ENCODE measurements at regions not wholly inside any gene's neighbourhood (a gene's known extent, or its start where the extent isn't known, plus 50 kb on each side); places are given as distances from the start of the nearest gene placed in this dataset.

GRCh38 chr1:98177751-98178150 lies 256.9 kb upstream of the DPYD start:
- H3K36me3 ChIP-seq (ENCODE audit: insufficient read depth, low read length): no peaks in the 10 kb centered on the region
- H3K4me1 ChIP-seq (ENCODE audit: insufficient read depth, low read length): no peaks in the 10 kb centered on the region
- Mint-ChIP-seq H3K27me3 (no peaks in the 10 kb centered on the region), H3K27ac (no peak overlapping the region), H3K4me1 (ENCODE audit: low read depth) (no peaks in the 10 kb centered on the region), H3K4me3 (no peak overlapping the region), H3K36me3 (ENCODE audit: low read depth) (no peaks in the 10 kb centered on the region), H3K9me3 (no peaks in the 10 kb centered on the region)
- H3K9me3 ChIP-seq (ENCODE audit: control insufficient read depth in 1 of 2, insufficient read depth in 1 of 2, low read length in 2 of 2): no peaks in the 10 kb centered on the region
- ChIA-PET POLR2A (no interaction called here), CTCF (no interaction called here)
- intact Hi-C loops (cut with DNase I, micrococcal nuclease): no loop called here
- no peak overlapping the region for H3K27ac ChIP-seq (ENCODE audit: low read depth in 1 of 2, low read length in 2 of 2)
- ATAC-seq (ENCODE audit: poor library complexity) (no peak), DNase-seq (no peak)
- H3K27me3 ChIP-seq (ENCODE audit: control insufficient read depth in 1 of 2, insufficient read depth in 2 of 2, low read length in 2 of 2): no peaks in the 10 kb centered on the region
- no peak overlapping the region for H3K4me3 ChIP-seq (ENCODE audit: low read length)
- TF ChIP-seq CTCF (IDR thresholded peaks at IDR 0.05): no peak

- intact Hi-C loops (cut with DNase I, micrococcal nuclease): no loop called here
- POLR2A ChIA-PET: no interaction called here
Measured at GRCh38 chr1:98176936-98177335, 256.1 kb upstream of the DPYD start.

DNA sequence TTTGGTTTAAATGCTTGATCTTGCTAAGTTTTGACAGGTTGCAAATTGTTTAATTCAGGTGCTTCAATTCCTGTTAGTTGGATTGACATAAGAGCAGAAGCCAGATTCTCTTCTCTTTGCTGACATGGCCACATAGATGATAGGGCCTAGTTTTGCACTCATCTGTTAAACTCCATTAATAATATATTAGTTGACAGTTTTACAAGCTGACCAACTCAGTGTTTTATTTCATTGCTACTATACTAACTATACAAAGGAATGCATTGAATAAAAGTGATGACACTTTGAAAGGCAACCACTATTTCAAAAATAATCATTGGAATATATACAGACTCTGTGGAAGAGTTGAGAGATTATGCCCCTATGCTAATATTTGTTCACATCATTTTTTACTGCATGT lies 255.6 kb upstream of the DPYD start:
- Histone ChIP-seq H3K36me3 (ENCODE audit: insufficient read depth, low read length) (no peaks in the 10 kb centered on the region), H3K4me1 (ENCODE audit: insufficient read depth, low read length) (no peaks in the 10 kb centered on the region), H3K4me3 (ENCODE audit: low read length) (no peak overlapping the region), H3K9me3 (ENCODE audit: control insufficient read depth in 1 of 2, insufficient read depth in 1 of 2, low read length in 2 of 2) (no peaks in the 10 kb centered on the region), H3K27me3 (ENCODE audit: control insufficient read depth in 1 of 2, insufficient read depth in 2 of 2, low read length in 2 of 2) (no peaks in the 10 kb centered on the region), H3K27ac (ENCODE audit: low read depth in 1 of 2, low read length in 2 of 2) (no peak overlapping the region)
- H3K9me3 Mint-ChIP-seq: no peaks in the 10 kb centered on the region
- no peak for DNase-seq
- H3K36me3 Mint-ChIP-seq (ENCODE audit: low read depth): no peaks in the 10 kb centered on the region
- ChIA-PET POLR2A (no interaction called here), CTCF (no interaction called here)
- no peak overlapping the region for H3K4me3 Mint-ChIP-seq
- H3K27me3 Mint-ChIP-seq: no peaks in the 10 kb centered on the region
- no peak for ATAC-seq (ENCODE audit: poor library complexity)
- TF ChIP-seq CTCF (IDR thresholded peaks at IDR 0.05): no peak
- H3K4me1 Mint-ChIP-seq (ENCODE audit: low read depth): no peaks in the 10 kb centered on the region
- intact Hi-C loops (cut with DNase I, micrococcal nuclease): no loop called here
- H3K27ac Mint-ChIP-seq: no peak overlapping the region

More at GRCh38 chr1:98176936-98177335, 256.1 kb upstream of the DPYD start:
- no peaks in the 10 kb centered on the region for H3K36me3 ChIP-seq (ENCODE audit: insufficient read depth, low read length)
- no peak overlapping the region for H3K27ac Mint-ChIP-seq
- H3K4me1 Mint-ChIP-seq (ENCODE audit: low read depth): no peaks in the 10 kb centered on the region
- H3K9me3 Mint-ChIP-seq: no peaks in the 10 kb centered on the region
- no peak overlapping the region for H3K4me3 ChIP-seq (ENCODE audit: low read length)
- no peaks in the 10 kb centered on the region for H3K9me3 ChIP-seq (ENCODE audit: control insufficient read depth in 1 of 2, insufficient read depth in 1 of 2, low read length in 2 of 2)
- no peaks in the 10 kb centered on the region for H3K4me1 ChIP-seq (ENCODE audit: insufficient read depth, low read length)
- DNase-seq (no peak), ATAC-seq (ENCODE audit: poor library complexity) (no peak)
- CTCF ChIA-PET: no interaction called here
- H3K27me3 ChIP-seq (ENCODE audit: control insufficient read depth in 1 of 2, insufficient read depth in 2 of 2, low read length in 2 of 2): no peaks in the 10 kb centered on the region
- no peak for TF ChIP-seq CTCF (IDR thresholded peaks at IDR 0.05)
- no peaks in the 10 kb centered on the region for H3K27me3 Mint-ChIP-seq
- H3K36me3 Mint-ChIP-seq (ENCODE audit: low read depth): no peaks in the 10 kb centered on the region
- H3K4me3 Mint-ChIP-seq: no peak overlapping the region
- H3K27ac ChIP-seq (ENCODE audit: low read depth in 1 of 2, low read length in 2 of 2): no peak overlapping the region

Measured in CD4-positive, alpha-beta T cell (primary cell).